Mucosa of descending colon (tissue), 3 donors: ENCODE measurements at regions not wholly inside any gene's neighbourhood (a gene's known extent, or its start where the extent isn't known, plus 50 kb on each side); places are given as distances from the start of the nearest gene placed in this dataset.
"Not testable (repeated sequence)": the region's sequence is repeated elsewhere in the genome, so short reads cannot be mapped to it uniquely, and the experiment has no call there.

Experiments
- ATAC-seq: fragments of 200-7000 bp; cut with Tn5 transposase; one replicate; pipeline ENCODE4 v1.9.1; 2020; ENCODE audit warnings: mild to moderate bottlenecking, moderate library complexity
- DNase-seq, 3 donors: peaks; one replicate each; pipeline ENCODE4 v3.0.0-alpha.2; 2020
- H3K36me3 ChIP-seq: fragments of 200-600 bp; one replicate; pipeline ENCODE4 v1.8.0; 2021; ENCODE audit warnings: low read depth, mild to moderate bottlenecking
- H3K4me1 ChIP-seq: fragments of 200-600 bp; one replicate; pipeline ENCODE4 v1.8.0; 2021; ENCODE audit warnings: low read depth, mild to moderate bottlenecking
- H3K4me3 ChIP-seq: fragments of 200-600 bp; one replicate; pipeline ENCODE4 v1.8.0; 2021; ENCODE audit warnings: mild to moderate bottlenecking
- H3K9me3 ChIP-seq: fragments of 200-600 bp; one replicate; pipeline ENCODE4 v1.8.0; 2021; ENCODE audit warnings: mild to moderate bottlenecking
- CTCF ChIP-seq: fragments of 200-600 bp; IDR thresholded peaks from one replicate; pipeline ENCODE4 v1.8.0; 2022; ENCODE audit warnings: antibody characterized with exemption, mild to moderate bottlenecking
- intact Hi-C, 2 donors: fragments of 100-400 bp; cut with DNase I in 1 of 2; cut with micrococcal nuclease in 1 of 2; formaldehyde crosslinking; loops; one replicate each; pipeline versions ENCODE4 v1.11.0 to v1.11.1; 2022; cut with DNase I, micrococcal nuclease
- donor health status: DM: no; HTN: no; CAD: no; lungs with moderate emphysema.
- donor health status: DM: no; HTN: no; CAD: no.
- donor health status: DM: no; HTN: yes; CAD: no.

GRCh38 chr5:89826938-89827337 lies 582.6 kb downstream of the CETN3 start:
- TF ChIP-seq CTCF: no peak
- DNase-seq (no peak), ATAC-seq (no peak)
- intact Hi-C loops: no loop called here
- Histone ChIP-seq H3K4me3 (no peak overlapping the region), H3K36me3 (no peaks in the 10 kb centered on the region), H3K9me3 (no peaks in the 10 kb centered on the region), H3K4me1 (no peaks in the 10 kb centered on the region)

GRCh38 chr5:89823046-89823445 lies 586.5 kb downstream of the CETN3 start:
- DNase-seq (no peak), ATAC-seq (no peak)
- no peaks in the 10 kb centered on the region for H3K9me3 ChIP-seq
- no peaks in the 10 kb centered on the region for H3K4me1 ChIP-seq
- no peaks in the 10 kb centered on the region for H3K36me3 ChIP-seq
- intact Hi-C loops: no loop called here
- H3K4me3 ChIP-seq: no peak overlapping the region
- TF ChIP-seq CTCF: no peak

- H3K36me3 ChIP-seq: no peaks in the 10 kb centered on the region
- ATAC-seq: no peak
- intact Hi-C loops: no loop called here
- no peak for TF ChIP-seq CTCF
- H3K4me1 ChIP-seq: no peaks in the 10 kb centered on the region
- H3K4me3 ChIP-seq: no peak overlapping the region
- no peaks in the 10 kb centered on the region for H3K9me3 ChIP-seq
- no peak for DNase-seq
Measured at GRCh38 chr5:89817841-89818240, 591.7 kb downstream of the CETN3 start.

- no peaks in the 10 kb centered on the region for H3K36me3 ChIP-seq
- no peak for ATAC-seq
- intact Hi-C loops: no loop called here
- TF ChIP-seq CTCF: no peak
- no peak overlapping the region for H3K4me3 ChIP-seq
- H3K9me3 ChIP-seq: no peaks in the 10 kb centered on the region
- H3K4me1 ChIP-seq: no peaks in the 10 kb centered on the region
- DNase-seq: no peak
Measured at GRCh38 chr5:89816038-89816437, 593.5 kb downstream of the CETN3 start.

- H3K4me1 ChIP-seq, H3K9me3 ChIP-seq, intact Hi-C loops, H3K4me3 ChIP-seq, ATAC-seq, DNase-seq, H3K36me3 ChIP-seq: not testable (repeated sequence)
Measured at GRCh38 chr5:89800735-89801134, 608.8 kb downstream of the CETN3 start.

GRCh38 chr5:89794504-89794903 lies 615.1 kb downstream of the CETN3 start:
- intact Hi-C loops, ATAC-seq, DNase-seq, H3K9me3 ChIP-seq, H3K36me3 ChIP-seq, H3K4me3 ChIP-seq, H3K4me1 ChIP-seq: not testable (repeated sequence)

GRCh38 chr5:89779734-89780133 lies 629.8 kb downstream of the CETN3 start:
- DNase-seq, H3K4me1 ChIP-seq, H3K36me3 ChIP-seq, intact Hi-C loops, H3K4me3 ChIP-seq, ATAC-seq: not testable (repeated sequence)
- peaks cover 20% of the 10 kb centered on the region for H3K9me3 ChIP-seq
